Neural progenitor cell (in vitro differentiated cells): ENCODE measurements at regions not wholly inside any gene's neighbourhood (a gene's known extent, or its start where the extent isn't known, plus 50 kb on each side); places are given as distances from the start of the nearest gene placed in this dataset.

Experiments used
- DNase-seq: peaks from one replicate; pipeline ENCODE4 v3.0.0-alpha.2; 2016; ENCODE audit warnings: low spot score
- H2AFZ ChIP-seq: fragments of 200-600 bp; sonication (generic); replicated peaks from 2 replicates; pipeline ENCODE4 v1.6.1; 2016; ENCODE audit warnings: antibody characterized with exemption
- H3F3A ChIP-seq: fragments of 200-600 bp; sonication (generic); 2 replicates; pipeline ENCODE4 v1.6.1; 2016; ENCODE audit warnings: antibody characterized with exemption, low read depth
- H3K27ac ChIP-seq: fragments of 200-600 bp; sonication (generic); 2 replicates; pipeline ENCODE4 v1.5.1; 2016; ENCODE audit warnings: mild to moderate bottlenecking
- H3K27me3 ChIP-seq: fragments of 200-600 bp; sonication (generic); 2 replicates; pipeline ENCODE4 v1.6.1; 2016; ENCODE audit warnings: mild to moderate bottlenecking, moderate library complexity
- H3K36me3 ChIP-seq: fragments of 200-600 bp; sonication (generic); 2 replicates; pipeline ENCODE4 v1.5.1; 2016
- H3K4me1 ChIP-seq: fragments of 200-600 bp; sonication (generic); 2 replicates; pipeline ENCODE4 v1.6.1; 2016; ENCODE audit warnings: mixed run types
- H3K4me2 ChIP-seq: fragments of 200-600 bp; sonication (generic); 2 replicates; pipeline ENCODE4 v1.6.1; 2016
- H3K4me3 ChIP-seq: fragments of 200-600 bp; sonication (generic); 2 replicates; pipeline ENCODE4 v1.5.1; 2016
- H3K79me2 ChIP-seq: fragments of 200-600 bp; sonication (generic); 2 replicates; pipeline ENCODE4 v1.6.1; 2016; ENCODE audit warnings: low read depth
- H3K9ac ChIP-seq: fragments of 200-600 bp; sonication (generic); 2 replicates; pipeline ENCODE4 v1.6.1; 2016
- H3K9me3 ChIP-seq: fragments of 200-600 bp; sonication (generic); 2 replicates; pipeline ENCODE4 v1.5.1; 2016; ENCODE audit warnings: low read depth
- H4K20me1 ChIP-seq: fragments of 200-600 bp; sonication (generic); 2 replicates; pipeline ENCODE4 v1.6.1; 2016; ENCODE audit warnings: low read depth
- H3K27ac Mint-ChIP-seq: 3 replicates; pipeline ENCODE4 v1.8.0; 2021; ENCODE audit warnings: mixed read lengths
- H3K27me3 Mint-ChIP-seq: 2 replicates; pipeline ENCODE4 v1.8.0; 2022; ENCODE audit warnings: low read depth, mild to moderate bottlenecking, inconsistent platforms, moderate library complexity, mixed read lengths; ENCODE audit not compliant: insufficient read depth
- H3K36me3 Mint-ChIP-seq: 3 replicates; pipeline ENCODE4 v1.8.0; 2021; ENCODE audit warnings: mixed read lengths
- H3K4me1 Mint-ChIP-seq: 3 replicates; pipeline ENCODE4 v1.8.0; 2021; ENCODE audit warnings: mixed read lengths
- H3K4me3 Mint-ChIP-seq: 3 replicates; pipeline ENCODE4 v1.8.0; 2021; ENCODE audit warnings: mild to moderate bottlenecking, moderate library complexity, mixed read lengths
- H3K9me3 Mint-ChIP-seq: 3 replicates; pipeline ENCODE4 v1.8.0; 2020; ENCODE audit warnings: mixed read lengths
- EZH2 ChIP-seq: fragments of 200-600 bp; sonication (generic); IDR thresholded peaks from 2 replicates; pipeline ENCODE4 v1.6.1; 2017; ENCODE audit warnings: antibody characterized with exemption, mild to moderate bottlenecking, moderate library complexity
- EZH2phosphoT487 ChIP-seq: fragments of 200-600 bp; sonication (generic); IDR thresholded peaks from 2 replicates; pipeline ENCODE4 v1.6.1; 2017; ENCODE audit warnings: antibody characterized with exemption
- TF ChIP-seq, protein P1 (sequence below): fragments of 200-600 bp; sonication (generic); IDR thresholded peaks from 2 replicates; pipeline ENCODE4 v1.5.1; 2017; ENCODE audit warnings: antibody characterized with exemption, mild to moderate bottlenecking

- Histone ChIP-seq H3K9ac (no peak overlapping the region), H3K4me2 (no peak overlapping the region), H3K79me2 (no peaks in the 10 kb centered on the region), H3K4me3 (no peak overlapping the region), H2AFZ (no peak overlapping the region), H3K4me1 (no peaks in the 10 kb centered on the region), H3K9me3 (no peaks in the 10 kb centered on the region), H3F3A (no peaks in the 10 kb centered on the region), H3K27ac (no peak overlapping the region), H3K27me3 (no peaks in the 10 kb centered on the region), H3K36me3 (no peaks in the 10 kb centered on the region), H4K20me1 (no peaks in the 10 kb centered on the region)
- Mint-ChIP-seq H3K27ac (no peak overlapping the region), H3K4me3 (no peak overlapping the region), H3K9me3 (peaks cover 9% of the 10 kb centered on the region), H3K4me1 (no peaks in the 10 kb centered on the region), H3K36me3 (peaks cover 4% of the 10 kb centered on the region), H3K27me3 (peaks cover 3% of the 10 kb centered on the region)
- DNase-seq: no peak
- TF ChIP-seq, protein P1, sequence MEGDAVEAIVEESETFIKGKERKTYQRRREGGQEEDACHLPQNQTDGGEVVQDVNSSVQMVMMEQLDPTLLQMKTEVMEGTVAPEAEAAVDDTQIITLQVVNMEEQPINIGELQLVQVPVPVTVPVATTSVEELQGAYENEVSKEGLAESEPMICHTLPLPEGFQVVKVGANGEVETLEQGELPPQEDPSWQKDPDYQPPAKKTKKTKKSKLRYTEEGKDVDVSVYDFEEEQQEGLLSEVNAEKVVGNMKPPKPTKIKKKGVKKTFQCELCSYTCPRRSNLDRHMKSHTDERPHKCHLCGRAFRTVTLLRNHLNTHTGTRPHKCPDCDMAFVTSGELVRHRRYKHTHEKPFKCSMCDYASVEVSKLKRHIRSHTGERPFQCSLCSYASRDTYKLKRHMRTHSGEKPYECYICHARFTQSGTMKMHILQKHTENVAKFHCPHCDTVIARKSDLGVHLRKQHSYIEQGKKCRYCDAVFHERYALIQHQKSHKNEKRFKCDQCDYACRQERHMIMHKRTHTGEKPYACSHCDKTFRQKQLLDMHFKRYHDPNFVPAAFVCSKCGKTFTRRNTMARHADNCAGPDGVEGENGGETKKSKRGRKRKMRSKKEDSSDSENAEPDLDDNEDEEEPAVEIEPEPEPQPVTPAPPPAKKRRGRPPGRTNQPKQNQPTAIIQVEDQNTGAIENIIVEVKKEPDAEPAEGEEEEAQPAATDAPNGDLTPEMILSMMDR: no peak
- TF ChIP-seq EZH2 (no peak), EZH2phosphoT487 (no peak)
Measured at GRCh38 chr13:105825071-105825470, 710.4 kb downstream of the EFNB2 start.

GRCh38 chr13:105821337-105821736 is 714.1 kb downstream of the EFNB2 start:
- H3K27ac ChIP-seq: no peak overlapping the region
- H3K4me1 ChIP-seq: peaks cover 5% of the 10 kb centered on the region
- Mint-ChIP-seq H3K9me3 (peaks cover 3% of the 10 kb centered on the region), H3K36me3 (peaks cover 2% of the 10 kb centered on the region), H3K4me1 (peaks cover 11% of the 10 kb centered on the region), H3K27ac (no peak overlapping the region), H3K4me3 (no peak overlapping the region), H3K27me3 (peaks cover 5% of the 10 kb centered on the region)
- no peak overlapping the region for H3K4me3 ChIP-seq
- H3K9me3 ChIP-seq: no peaks in the 10 kb centered on the region
- no peaks in the 10 kb centered on the region for H3K36me3 ChIP-seq
- no peaks in the 10 kb centered on the region for H3F3A ChIP-seq
- H4K20me1 ChIP-seq: no peaks in the 10 kb centered on the region
- DNase-seq: no peak
- TF ChIP-seq, protein P1: no peak
- TF ChIP-seq EZH2: no peak
- no peak for TF ChIP-seq EZH2phosphoT487
- no peaks in the 10 kb centered on the region for H3K27me3 ChIP-seq
- H3K4me2 ChIP-seq: no peak overlapping the region
- no peak overlapping the region for H2AFZ ChIP-seq
- H3K9ac ChIP-seq: no peak overlapping the region
- no peaks in the 10 kb centered on the region for H3K79me2 ChIP-seq

- H3K79me2 ChIP-seq: no peaks in the 10 kb centered on the region
- DNase-seq: no peak
- no peak overlapping the region for H3K4me3 ChIP-seq
- TF ChIP-seq, protein P1: no peak
- TF ChIP-seq EZH2phosphoT487 (no peak), EZH2 (no peak)
- Mint-ChIP-seq H3K36me3 (peaks cover 2% of the 10 kb centered on the region), H3K27me3 (peaks cover 5% of the 10 kb centered on the region), H3K4me3 (no peak overlapping the region), H3K27ac (no peak overlapping the region), H3K9me3 (peaks cover 3% of the 10 kb centered on the region), H3K4me1 (peaks cover 14% of the 10 kb centered on the region)
- H3K27ac ChIP-seq: no peak overlapping the region
- no peak overlapping the region for H2AFZ ChIP-seq
- no peaks in the 10 kb centered on the region for H3F3A ChIP-seq
- H3K27me3 ChIP-seq: no peaks in the 10 kb centered on the region
- peaks cover 6% of the 10 kb centered on the region for H3K4me1 ChIP-seq
- H3K36me3 ChIP-seq: no peaks in the 10 kb centered on the region
- no peaks in the 10 kb centered on the region for H3K9me3 ChIP-seq
- no peak overlapping the region for H3K4me2 ChIP-seq
- H3K9ac ChIP-seq: no peak overlapping the region
- no peaks in the 10 kb centered on the region for H4K20me1 ChIP-seq
Measured at GRCh38 chr13:105820415-105820814, 715.0 kb downstream of the EFNB2 start.
